ENCODE measurements at regions not wholly inside any gene's neighbourhood (a gene's known extent, or its start where the extent isn't known, plus 50 kb on each side); places are given as distances from the start of the nearest gene placed in this dataset.

DNA sequence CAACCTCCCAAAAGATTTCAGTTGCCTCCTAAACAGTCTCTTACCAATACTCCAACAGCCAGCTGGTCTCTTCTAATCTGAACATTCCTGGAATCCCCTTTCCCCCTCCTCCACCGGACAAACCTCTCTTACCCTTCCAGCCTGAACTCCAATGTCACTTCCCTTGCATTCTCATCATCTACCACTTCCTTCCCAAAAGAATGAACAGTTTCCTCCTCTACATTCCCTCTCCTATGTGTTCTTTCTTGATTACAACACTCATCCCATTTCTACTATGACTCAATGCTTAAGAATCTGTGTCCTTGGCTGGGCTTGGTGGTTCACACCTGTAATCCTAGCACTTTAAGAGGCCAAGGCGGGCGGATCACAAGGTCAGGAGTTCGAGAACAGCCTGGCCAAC is 417.1 kb downstream of the SETD4 start:
- DNase-seq, result no peak

DNA sequence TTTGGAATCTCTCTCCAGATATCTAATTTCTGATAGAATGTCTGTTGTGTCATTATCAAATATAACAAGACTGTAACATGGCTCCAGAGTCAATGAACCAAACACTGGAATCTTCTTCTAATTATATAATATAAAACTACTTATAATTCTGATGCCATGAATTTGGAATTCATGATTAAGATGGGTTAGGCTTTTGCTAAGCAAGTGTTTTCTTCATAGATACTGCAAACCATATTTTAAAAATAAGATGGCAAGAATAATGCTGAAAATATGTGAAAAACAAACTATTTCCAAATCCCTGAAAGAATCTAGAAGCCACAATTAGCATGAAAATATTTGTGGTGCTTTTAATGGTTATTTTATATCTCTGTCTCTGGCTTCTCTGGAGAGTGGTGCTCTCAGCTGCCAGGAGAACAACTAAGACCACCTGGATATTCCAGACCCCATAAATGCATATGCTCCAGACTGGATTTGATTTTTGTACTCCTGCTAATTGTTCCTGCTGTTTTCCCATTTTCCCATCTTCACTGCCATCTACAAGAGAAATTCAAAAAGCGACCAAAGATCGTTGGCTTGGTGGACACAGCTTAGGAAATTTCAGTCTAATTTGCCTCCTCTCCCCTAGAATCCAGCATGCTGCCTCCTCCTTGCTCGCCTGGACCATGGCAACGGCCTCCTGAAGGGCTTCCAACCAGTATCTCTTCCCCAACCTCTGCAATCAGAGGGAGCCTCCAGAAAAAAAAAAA is 418.9 kb downstream of the SETD4 start:
- no peak for DNase-seq

DNA sequence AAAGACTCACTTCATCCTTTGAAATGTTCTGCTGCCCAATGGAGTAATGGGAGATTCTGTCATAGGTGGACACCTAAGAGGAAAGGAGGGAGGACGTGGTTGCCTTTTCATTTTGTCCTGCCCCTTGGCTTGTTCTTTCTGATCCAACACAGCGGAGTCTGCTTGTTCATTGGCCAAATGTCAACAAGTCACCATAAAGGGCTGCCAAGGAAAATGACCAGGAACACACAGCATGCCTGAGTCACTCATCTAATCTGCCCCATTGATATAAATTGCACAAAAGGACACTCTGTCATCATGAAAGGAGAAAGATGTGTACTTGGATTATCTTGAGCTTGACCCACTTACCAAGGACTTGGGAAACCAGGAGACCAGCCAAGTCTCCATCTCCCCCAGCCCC is 422.9 kb downstream of the SETD4 start:
- DNase-seq, result no peak

DNA sequence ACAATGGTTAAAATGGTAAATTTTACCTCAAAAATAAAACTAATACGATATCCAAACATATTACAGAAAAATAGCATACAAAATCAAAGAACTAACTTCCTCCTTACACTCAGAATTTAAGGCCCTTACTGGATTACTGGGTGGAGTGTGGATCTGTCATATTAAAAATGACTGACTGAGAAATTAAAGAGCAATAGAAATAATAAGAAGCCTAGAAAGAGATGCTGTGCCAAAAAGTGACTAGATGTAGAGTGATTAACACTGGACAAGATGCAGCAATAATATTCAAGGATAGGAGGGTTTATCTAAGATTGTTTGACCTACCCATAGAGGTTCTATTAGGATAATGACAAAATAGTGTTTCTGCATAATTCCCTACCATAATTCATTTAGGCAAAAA is 424.3 kb downstream of the SETD4 start:
- no peak for DNase-seq

DNA sequence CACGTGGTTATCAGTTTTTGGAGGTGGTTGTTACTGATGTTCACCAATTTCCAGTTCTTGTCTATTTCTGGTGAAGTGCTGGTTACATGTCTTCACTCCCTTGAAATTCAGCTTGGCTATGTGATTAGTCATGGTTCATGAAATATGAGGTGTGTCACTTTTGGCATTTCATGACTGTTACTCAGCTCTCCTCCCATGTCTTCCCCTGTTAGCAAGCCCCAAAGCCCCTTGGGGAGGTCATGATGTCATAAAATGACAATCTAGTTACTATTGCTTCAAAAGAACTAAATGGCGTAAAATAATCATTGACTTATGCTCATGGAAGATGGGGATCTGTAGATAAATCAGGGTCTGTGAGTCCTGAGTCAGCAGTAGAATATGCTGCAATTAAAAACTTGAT is 425.1 kb downstream of the SETD4 start:
- DNase-seq, result no peak

DNA sequence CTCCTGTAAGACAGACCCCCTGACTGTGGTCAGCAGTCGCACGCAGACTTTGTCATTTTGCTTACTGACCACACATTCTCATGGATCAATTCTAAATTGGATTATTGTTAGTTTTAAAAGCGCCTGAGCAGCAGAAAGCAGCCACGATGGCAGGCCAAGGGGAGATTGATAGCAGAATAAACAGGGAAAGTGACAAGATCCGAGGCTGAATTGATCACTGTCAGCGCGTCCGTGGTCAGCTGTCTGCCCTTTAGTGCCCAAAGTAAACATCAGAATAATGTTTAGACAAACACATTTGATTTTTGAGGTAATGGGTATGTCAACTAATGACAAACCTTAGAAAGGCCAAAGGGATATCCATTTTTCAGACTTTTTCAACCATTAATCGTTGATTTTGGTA is 426.8 kb downstream of the SETD4 start:
- DNase-seq, result no peak

DNA sequence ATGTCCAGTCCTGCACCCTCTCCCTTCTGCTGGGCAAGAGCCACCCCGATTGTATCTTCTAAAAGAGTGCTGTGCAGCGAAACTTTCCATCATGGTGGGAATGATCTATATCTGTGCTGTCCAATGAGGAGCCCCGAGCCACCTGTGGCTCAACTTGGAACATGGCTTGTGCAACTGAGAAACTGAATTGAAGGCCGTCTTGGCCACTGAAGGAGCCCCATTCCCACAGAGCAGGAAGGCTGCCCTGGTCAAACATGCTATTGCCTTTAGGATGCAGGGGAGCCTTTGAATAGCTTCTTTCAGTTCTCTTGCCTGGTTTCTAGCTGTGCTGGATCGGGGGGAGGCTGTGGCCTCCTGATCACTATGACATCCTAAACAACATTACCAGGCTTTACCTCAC is 427.6 kb downstream of the SETD4 start:
- DNase-seq, result no peak

DNA sequence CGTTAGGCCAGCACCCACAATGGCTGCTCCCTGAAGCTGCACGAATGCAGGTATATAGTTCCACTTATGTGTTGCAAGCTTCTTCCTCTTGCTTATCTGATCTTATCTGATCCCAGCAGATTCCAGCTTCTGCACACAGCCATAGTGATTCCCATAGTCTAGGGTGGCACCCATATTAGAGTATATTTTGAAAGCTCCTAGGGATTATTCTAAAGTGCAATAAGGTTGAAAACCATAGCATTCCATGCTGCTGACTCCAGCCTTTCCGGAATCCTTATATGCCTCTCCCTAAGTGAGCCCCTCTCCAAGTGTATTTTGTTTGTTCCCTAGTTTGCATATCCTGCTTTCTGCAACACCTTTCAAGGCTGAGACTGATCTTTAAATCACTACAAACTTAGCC is 432.0 kb downstream of the SETD4 start:
- DNase-seq, result no peak

DNA sequence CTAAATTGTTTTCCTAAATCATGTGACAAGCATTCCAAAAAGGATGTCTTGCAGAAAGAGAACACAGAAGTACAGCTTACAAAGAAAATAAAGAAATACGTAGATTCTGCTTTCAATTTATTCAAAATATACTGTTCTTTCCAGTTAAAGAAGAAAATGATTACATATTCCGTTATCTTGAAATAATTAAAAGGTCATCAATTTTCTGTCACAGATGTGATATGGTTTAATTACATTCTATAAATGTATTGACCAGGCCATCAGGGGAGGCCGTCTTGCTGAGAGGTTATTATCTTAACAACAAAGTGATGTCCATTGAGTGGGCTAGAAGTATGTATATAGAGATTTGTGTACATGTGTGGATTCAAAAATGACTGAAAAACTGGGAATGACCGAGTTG is 432.9 kb downstream of the SETD4 start:
- DNase-seq, result no peak

DNA sequence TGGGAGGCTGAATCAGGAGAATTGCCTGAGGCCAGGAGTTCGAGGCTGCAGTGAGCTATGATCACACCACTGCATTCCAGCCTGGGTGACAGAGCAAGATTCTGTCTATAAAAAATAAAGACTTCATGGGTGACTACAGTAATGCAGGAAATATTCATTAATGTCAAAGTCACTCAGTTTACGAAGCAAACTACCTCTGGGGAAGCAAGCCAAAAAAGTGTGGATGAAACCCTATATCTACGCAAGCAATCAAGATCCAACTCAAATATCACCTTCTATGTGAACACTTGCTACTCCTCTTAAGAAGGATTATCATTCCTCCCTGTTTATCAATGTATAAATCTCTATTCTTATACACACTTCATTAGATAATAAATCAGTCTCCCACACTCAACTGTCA is 434.8 kb downstream of the SETD4 start:
- DNase-seq, result no peak

DNA sequence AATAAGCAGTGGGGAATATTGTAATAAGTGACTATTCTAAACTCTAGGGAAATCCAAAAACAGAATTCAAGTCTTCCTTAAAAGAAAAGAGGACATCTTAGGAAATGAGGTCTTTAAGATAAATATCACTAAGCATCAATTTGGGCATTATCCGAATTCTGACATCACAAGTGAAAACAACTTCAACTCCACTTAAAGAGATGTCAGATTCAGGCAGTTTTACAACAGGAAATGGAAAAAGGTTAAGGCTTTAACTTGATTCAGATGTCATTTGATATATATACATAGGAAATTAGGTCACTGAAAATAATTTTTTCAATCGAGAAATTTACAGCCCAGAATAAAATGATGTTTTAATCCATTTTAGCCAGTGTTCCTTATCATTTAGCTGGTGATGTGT is 435.4 kb downstream of the SETD4 start:
- DNase-seq, result no peak

DNA sequence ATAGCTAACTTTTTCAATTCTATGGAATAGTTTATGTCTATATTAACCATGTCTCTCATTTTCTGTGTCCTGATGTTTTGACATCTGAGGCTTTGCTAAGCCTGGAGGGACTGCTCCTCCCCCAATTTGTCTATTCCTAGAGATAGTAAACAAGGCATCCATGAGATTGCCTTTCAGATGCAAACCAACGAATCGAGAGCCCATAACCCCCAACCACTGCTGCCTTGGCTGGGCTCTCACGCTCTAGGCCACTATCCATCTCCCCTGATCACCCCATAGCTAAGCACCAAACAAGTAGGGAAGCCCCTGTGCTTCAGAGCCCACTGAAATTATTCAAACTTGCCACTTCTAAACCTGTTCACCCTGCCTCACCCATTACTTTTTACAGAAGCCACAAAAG is 437.7 kb downstream of the SETD4 start:
- no peak for DNase-seq

DNA sequence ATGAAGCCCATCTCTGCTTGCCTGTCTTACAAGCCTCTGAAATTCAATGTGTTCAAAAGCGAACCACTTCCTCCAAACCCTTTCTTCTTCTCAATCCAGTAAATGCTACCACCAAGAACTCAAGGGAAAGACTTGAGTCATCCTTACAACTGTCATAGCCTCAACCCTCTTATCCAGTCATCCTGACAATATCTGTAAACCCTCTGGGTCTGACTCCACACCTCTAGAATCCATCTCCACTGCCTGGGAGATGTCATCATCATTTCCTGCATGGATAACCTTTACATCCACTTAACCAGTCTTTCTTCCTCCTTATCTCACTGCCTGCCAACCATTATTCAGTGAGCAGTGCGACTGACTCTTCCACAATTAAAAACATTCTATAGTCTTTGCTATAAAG is 441.1 kb downstream of the SETD4 start:
- DNase-seq, result no peak

DNA sequence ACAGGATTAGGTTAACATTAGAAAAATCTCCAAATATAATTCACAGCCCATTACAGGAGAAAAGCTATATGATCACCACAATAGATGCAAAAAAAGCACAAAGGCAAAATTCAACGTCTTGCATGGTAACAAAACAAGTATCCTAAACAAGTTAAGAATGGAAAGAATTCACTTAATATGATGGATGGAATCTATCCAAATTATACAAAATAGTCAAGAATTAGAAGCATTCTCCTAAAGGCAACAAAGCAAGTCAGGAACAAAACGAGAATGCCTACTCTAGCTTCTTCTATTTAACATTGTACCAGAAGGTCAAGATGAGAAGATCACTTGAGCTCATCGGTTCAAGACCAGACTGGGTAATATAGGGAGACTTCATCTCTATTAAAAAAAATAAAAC is 442.8 kb downstream of the SETD4 start:
- DNase-seq, result no peak

DNA sequence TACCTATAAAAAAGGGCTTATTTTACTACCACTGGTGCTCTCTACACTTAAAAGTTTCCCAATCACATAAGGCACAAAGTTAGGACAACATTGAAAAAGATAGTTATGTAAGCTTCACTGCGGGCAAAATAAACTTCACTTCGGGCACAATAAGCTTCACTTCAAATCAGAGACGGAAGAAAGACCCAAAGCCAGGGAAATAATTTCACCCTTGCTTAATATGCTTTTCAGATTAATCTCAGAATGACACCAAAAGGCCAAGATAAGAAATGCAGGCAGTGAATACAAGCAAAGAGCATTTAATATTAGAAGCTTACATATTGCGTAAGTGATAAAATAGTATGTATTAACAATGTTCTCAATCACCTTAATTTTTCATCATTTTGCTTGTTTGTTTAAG is 444.2 kb downstream of the SETD4 start:
- peak; percentile 56 for DNase-seq

DNA sequence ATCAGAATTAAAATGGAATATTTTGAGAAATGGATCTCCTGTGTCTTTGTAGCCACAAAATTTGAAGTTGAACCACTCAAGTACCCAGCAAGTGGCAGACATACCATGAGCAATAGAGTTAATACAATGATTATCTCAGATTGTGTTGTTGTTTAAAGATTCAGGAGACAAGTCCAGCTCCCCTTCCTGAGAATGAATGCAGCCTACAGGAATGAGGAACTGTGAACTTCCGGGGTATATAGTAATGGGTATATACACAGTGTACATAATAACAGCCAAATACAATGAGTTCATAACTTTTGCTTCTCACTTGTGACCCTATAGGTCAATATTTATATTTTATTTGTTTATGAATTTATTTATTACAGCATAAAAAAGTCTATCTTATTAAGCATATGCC is 445.0 kb downstream of the SETD4 start:
- DNase-seq, result no peak

DNA sequence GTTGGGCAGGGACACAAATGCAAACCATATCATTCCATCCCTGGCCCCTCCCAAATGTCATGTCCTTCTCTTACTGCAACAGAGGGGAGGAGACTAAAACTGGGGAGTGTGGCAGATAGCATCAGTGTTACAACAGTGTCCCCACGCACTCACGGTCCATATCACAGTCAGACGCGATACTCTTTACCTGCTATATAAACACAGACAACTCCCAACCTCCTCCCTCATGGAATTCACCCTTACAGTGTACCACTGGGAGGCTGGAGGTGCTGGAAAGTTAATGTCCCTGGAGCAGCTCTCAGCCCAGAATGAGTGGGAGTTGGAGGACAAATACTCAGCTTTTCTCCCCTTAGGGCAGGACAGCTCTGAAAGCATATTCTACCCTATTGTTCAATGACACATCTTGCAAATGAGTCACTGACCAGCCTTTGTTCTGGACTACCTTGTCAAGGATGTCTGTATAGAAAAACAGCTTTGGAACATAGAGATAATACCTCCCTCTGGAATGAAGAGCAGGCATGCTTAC is 445.9 kb downstream of the SETD4 start:
- DNase-seq, result no peak

DNA sequence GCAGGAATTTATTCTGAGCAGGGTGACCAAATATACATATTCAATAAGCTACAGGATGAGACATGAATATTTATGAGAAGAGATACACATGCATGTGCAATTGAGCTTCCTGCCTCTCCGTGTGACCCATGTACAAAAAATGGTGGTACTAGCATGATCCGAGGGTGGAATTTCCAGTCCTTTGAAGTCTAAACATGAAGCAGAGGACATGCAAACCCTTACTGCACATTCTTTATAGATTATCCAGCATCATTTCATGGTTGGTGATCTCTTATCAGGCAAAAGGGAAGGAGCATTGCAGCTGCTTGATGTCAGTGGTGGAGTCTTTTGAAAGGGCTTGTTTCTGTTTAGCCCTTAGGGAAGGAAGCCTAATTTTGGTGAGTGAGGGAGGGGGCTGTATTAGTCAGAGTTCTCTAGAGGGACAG is 448.6 kb downstream of the SETD4 start:
- no peak for DNase-seq

DNA sequence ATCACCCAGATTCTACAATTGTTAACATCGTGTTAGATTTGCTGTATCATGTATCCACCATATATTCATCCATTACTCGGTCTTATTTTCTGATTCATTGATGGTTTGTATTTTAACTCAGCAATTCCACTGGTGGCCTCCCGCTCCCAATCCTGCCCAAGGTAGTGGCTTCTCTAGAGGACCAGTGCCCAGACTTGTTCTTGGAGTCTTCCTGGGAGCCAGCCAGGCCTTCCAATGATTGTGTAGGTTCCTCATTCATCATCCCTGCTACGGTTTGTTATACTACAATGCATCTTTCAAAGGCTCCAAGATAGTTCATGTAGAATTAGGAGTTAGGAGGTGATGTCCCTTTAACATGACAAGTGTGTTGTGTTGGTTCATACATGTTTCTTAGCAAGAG is 451.1 kb downstream of the SETD4 start:
- no peak for DNase-seq

DNA sequence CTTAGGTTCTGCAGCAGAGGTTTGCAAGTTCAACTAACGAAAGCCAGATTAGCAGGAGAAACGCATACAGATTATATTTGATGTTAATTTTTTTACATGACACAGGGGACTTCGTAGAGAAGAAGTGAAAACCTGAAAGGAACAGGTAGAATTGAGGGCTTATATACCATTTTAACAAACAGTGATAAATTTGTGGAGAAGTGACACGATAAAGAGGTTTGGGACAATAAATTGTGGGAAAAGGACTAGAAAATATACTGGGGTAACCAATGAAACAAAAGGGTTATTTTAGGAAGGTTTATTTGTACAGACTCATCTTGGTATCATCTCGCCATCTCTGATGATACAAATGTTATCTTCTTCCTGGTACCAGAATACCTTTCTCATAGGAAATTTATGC is 452.9 kb downstream of the SETD4 start:
- DNase-seq, result no peak

DNA sequence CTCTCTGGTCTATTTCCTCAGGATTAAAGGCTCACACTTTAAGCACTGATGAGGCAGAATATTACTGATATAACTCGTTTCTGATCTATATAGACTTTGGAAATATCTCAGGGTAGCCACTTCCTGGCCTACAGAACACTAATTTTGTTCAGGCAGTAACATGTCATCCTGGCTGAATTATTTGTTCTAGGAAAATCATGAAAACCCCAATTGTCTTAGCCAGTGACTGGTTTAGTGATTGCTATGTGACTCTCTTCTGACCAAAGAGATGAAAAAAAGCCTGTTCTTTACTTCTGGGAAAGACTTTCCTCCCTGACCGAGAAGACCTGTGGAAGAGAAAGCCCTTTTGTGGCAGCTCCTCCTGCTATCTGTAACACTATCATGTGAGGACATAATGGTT is 453.7 kb downstream of the SETD4 start:
- no peak for DNase-seq

DNA sequence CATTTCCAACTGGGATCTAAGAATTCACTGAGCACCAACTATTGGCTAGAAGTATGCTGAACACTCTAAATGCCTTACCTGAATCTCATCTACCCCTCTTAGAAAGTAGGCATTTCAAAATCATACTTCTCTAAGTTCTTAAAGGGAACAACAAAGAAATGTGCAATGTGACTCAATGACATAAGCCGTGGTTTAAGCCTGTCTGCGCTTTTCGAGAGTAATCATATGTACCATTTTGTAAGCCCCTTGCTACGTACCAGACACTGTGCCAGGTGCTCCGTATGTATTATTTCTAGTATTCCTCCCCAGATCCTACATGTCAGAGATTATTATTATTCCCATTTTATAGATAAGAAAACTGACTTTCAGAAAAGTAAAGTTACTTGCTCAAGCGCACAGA is 454.2 kb downstream of the SETD4 start:
- no peak for DNase-seq

DNA sequence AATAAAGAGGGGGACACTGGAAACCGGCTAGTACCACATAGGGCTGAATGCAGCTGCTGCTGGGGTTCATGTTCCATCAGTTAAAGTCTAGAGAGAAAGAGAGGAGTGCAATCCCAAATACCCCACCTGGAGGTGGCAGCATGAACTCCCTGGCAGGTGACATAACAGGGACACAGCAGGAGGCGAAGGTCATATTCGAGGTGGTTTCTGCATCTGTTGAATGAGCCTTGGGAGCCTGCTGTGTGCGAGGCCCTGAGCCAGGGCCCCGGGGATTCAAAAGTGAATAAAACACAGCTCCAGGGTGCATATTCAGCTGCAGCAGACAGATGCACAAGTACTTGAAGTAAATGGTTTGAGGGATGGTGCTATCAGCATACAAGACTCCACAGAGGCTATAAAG is 456.8 kb downstream of the SETD4 start:
- DNase-seq, result no peak

DNA sequence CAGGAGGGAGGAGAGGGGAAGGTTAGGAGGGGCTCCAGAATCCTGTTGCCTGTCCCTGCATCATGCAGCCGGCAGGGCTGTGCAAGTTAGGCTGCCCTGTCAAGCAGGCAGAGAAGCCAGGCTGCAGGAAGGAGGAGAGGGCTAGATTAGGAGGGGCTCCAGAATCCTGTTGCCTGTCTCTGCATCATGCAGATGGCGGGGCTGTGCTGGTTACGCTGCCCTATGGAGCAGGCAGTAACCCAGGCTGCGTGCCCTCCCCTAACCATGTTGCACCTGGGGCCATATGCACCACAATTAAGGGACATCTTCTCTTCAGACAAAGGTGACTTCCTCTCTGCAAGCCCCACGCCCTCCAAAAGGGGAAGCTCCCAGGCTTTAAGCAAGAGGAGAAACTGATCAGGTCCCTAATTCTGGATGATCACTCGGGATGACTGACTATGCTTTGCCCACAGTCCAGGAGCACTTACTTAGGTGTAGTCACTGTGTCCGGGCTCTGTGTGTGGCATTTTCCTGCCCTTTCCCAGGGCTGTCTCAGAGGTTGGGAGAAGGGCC is 457.4 kb downstream of the SETD4 start:
- DNase-seq, result no peak

DNA sequence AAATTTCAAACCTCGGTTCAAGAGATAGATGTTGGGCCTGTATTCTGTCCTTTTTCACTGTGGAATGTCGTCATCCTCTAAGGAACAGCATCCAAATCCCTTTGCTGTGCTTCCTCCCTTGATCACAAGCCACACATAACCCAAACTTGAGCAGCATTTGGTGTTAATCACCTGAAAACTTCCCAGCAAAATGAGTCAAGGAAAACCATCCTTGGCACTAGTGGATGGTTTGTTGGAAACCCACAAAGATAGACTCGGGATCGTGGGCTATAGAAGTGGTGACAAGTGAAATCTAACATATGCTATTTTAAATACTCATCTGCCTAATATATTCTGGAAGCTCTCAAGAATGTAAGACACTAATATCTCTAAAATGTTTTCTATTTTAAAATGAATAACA is 459.1 kb downstream of the SETD4 start:
- no peak for DNase-seq
